Left renal pelvis (tissue), 4 donors: ENCODE measurements at regions not wholly inside any gene's neighbourhood (a gene's known extent, or its start where the extent isn't known, plus 50 kb on each side); places are given as distances from the start of the nearest gene placed in this dataset.

Source experiments
- DNase-seq, 4 donors: peaks; one replicate each; pipeline ENCODE4 v3.0.0-alpha.2; 2013; ENCODE audit warnings: low read depth in 4 of 4, low spot score in 3 of 4

- no peak for DNase-seq
Measured at GRCh38 chr6:54440549-54440948, 132.3 kb downstream of the TINAG start.

GRCh38 chr6:54441020-54441419, 132.8 kb downstream of the TINAG start:
- no peak for DNase-seq

GRCh38 chr6:54441687-54442248, 133.5 kb downstream of the TINAG start:
- no peak for DNase-seq

- no peak for DNase-seq
Measured at GRCh38 chr6:54445207-54445606, 137.0 kb downstream of the TINAG start.

GRCh38 chr6:54448617-54449016, 140.4 kb downstream of the TINAG start:
- no peak for DNase-seq

- no peak for DNase-seq
Measured at GRCh38 chr6:54451516-54451915, 143.3 kb downstream of the TINAG start.

- DNase-seq, result no peak
Measured at GRCh38 chr6:54463354-54464024, 155.2 kb downstream of the TINAG start.

- no peak for DNase-seq
Measured at GRCh38 chr6:54465649-54466300, 157.5 kb downstream of the TINAG start.

GRCh38 chr6:54467384-54467783, 159.1 kb downstream of the TINAG start:
- no peak for DNase-seq

GRCh38 chr6:54473328-54473727, 165.1 kb downstream of the TINAG start:
- no peak for DNase-seq

GRCh38 chr6:54474898-54475297, 166.7 kb downstream of the TINAG start:
- no peak for DNase-seq

GRCh38 chr6:54481091-54481490, 172.8 kb downstream of the TINAG start:
- DNase-seq, result no peak

GRCh38 chr6:54491431-54491830, 183.2 kb downstream of the TINAG start:
- DNase-seq, result no peak

- no peak for DNase-seq
Measured at GRCh38 chr6:54493138-54493537, 184.9 kb downstream of the TINAG start.

GRCh38 chr6:54503144-54503543, 194.9 kb downstream of the TINAG start:
- DNase-seq, result no peak

- no peak for DNase-seq
Measured at GRCh38 chr6:54515013-54515412, 206.8 kb downstream of the TINAG start.

- no peak for DNase-seq
Measured at GRCh38 chr6:54515713-54516112, 207.5 kb downstream of the TINAG start.

GRCh38 chr6:54516321-54516720, 208.1 kb downstream of the TINAG start:
- DNase-seq, result no peak

- no peak for DNase-seq
Measured at GRCh38 chr6:54519161-54519560, 210.9 kb downstream of the TINAG start.

GRCh38 chr6:54525731-54526130, 217.5 kb downstream of the TINAG start:
- DNase-seq, result no peak

GRCh38 chr6:54533567-54533966, 225.3 kb downstream of the TINAG start:
- DNase-seq, result no peak

- DNase-seq, result no peak
Measured at GRCh38 chr6:54535568-54535967, 227.3 kb downstream of the TINAG start.
